ENCODE measurements at regions not wholly inside any gene's neighbourhood (a gene's known extent, or its start where the extent isn't known, plus 50 kb on each side); places are given as distances from the start of the nearest gene placed in this dataset.

DNA sequence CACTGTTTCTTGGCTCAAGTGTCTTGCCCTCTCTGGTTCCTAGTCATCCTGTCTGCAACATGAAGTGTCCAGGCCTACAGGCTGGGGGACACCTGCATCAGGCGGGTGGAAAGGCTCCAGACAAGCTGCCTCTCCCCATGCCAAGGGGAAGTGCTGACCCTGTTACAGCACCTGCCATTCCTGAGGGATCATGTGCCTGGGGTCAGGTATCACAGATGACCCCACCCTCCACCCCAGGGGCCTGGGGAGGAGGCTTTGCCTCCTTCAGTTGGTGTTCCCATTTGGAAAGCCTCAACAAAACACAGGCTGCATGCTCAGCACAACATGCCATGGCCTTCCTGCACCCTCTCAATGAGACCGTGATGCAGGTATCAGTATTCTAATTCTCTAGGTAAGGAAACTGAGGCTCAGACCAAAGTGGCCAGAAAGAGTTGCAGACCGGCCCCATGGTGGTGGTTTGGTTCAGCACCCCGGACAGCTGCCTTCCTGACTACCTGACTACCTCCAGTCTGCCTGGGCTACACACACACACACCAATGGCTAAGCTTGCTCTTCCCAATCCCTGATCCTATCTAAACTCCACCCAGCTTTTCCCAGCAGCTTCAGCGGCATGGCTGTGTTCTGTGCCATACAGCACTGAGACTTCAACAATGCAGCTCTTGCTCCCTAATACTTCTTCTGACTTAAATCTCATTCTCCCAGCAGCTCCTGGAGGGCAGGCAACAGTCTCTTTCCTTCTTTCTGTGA lies 69.7 kb upstream of the LINGO1 start:
- H3K9me3 ChIP-seq (ENCODE audit: control insufficient read depth, insufficient read depth, low read depth, low read length) = no peaks in the 10 kb centered on the region
- no TSS peak for BruUV-seq (replicated peaks)
- in situ Hi-C loops (cut with HindIII; ENCODE audit: low pct_unique_long_range_greater_than_20kb, low sequenced_read_pairs) (no loop called here), intact Hi-C loops (cut with micrococcal nuclease; ENCODE audit: unreplicated experiment) (no loop called here)
- no peaks in the 10 kb centered on the region for H3K27me3 ChIP-seq (ENCODE audit: control insufficient read depth, insufficient read depth, low read length)
- no peaks in the 10 kb centered on the region for H3K4me1 ChIP-seq (ENCODE audit: control insufficient read depth, insufficient read depth, low read length)
- ATAC-seq (peak; percentile 45; the same call in 1 of the 2 replicates), DNase-seq (ENCODE audit: low read depth, low spot score) (no peak)
- H3K36me3 ChIP-seq (ENCODE audit: control insufficient read depth, insufficient read depth, low read length) = no peaks in the 10 kb centered on the region
- ChIA-PET CTCF (interaction anchor here (0.5 kb wide), 1 partner anchor 43 kb away, joined by 14 read pairs; no protein-coding TSS in a partner anchor), POLR2A (no interaction called here)
- no peak overlapping the region for H3K27ac ChIP-seq (ENCODE audit: low read length)
- H3K4me3 ChIP-seq (ENCODE audit: low read depth in 2 of 2, low read length in 2 of 2) = no peak overlapping the region
- TF ChIP-seq, protein P1, sequence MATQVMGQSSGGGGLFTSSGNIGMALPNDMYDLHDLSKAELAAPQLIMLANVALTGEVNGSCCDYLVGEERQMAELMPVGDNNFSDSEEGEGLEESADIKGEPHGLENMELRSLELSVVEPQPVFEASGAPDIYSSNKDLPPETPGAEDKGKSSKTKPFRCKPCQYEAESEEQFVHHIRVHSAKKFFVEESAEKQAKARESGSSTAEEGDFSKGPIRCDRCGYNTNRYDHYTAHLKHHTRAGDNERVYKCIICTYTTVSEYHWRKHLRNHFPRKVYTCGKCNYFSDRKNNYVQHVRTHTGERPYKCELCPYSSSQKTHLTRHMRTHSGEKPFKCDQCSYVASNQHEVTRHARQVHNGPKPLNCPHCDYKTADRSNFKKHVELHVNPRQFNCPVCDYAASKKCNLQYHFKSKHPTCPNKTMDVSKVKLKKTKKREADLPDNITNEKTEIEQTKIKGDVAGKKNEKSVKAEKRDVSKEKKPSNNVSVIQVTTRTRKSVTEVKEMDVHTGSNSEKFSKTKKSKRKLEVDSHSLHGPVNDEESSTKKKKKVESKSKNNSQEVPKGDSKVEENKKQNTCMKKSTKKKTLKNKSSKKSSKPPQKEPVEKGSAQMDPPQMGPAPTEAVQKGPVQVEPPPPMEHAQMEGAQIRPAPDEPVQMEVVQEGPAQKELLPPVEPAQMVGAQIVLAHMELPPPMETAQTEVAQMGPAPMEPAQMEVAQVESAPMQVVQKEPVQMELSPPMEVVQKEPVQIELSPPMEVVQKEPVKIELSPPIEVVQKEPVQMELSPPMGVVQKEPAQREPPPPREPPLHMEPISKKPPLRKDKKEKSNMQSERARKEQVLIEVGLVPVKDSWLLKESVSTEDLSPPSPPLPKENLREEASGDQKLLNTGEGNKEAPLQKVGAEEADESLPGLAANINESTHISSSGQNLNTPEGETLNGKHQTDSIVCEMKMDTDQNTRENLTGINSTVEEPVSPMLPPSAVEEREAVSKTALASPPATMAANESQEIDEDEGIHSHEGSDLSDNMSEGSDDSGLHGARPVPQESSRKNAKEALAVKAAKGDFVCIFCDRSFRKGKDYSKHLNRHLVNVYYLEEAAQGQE (IDR thresholded peaks at IDR 0.05; ENCODE audit: insufficient read depth in 1 of 2, low read depth in 2 of 2, low read length in 1 of 2) = peak; percentile 93 to 95
- no peak for TF ChIP-seq POLR2AphosphoS5 (IDR thresholded peaks at IDR 0.05; ENCODE audit: low read depth, low read length)

DNA sequence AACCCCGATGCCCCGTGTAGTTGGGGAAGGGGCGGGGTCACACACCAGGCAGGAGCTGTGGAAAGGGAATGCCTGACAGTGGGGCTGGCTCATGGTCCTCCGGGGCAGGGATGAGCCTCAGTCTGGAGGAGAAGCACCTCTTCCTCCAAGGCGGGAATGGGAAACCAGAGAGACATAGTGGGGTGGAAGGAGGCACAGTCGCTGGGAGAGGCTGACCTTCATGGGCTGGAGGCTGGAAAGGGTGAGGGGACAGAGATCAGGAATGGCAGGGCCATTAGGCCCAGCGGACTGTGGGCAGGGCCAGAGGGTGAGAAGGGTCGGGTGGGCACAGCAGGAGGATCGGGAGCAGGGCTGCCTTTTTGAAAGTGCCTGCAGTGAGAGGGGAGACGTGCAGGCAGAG lies 65.8 kb upstream of the LINGO1 start:
- TF ChIP-seq SIN3A (IDR thresholded peaks at IDR 0.05; ENCODE audit: borderline replicate concordance, insufficient read depth, low read depth, low read length) (no peak), POLR2AphosphoS5 (IDR thresholded peaks at IDR 0.05; ENCODE audit: low read depth, low read length) (no peak), TCF7L2 (IDR thresholded peaks at IDR 0.05; ENCODE audit: low read depth, low read length) (no peak)
- TF ChIP-seq, protein P1 (IDR thresholded peaks at IDR 0.05; ENCODE audit: insufficient read depth in 1 of 2, low read depth in 2 of 2, low read length in 1 of 2) = no peak
- TF ChIP-seq, protein P2, sequence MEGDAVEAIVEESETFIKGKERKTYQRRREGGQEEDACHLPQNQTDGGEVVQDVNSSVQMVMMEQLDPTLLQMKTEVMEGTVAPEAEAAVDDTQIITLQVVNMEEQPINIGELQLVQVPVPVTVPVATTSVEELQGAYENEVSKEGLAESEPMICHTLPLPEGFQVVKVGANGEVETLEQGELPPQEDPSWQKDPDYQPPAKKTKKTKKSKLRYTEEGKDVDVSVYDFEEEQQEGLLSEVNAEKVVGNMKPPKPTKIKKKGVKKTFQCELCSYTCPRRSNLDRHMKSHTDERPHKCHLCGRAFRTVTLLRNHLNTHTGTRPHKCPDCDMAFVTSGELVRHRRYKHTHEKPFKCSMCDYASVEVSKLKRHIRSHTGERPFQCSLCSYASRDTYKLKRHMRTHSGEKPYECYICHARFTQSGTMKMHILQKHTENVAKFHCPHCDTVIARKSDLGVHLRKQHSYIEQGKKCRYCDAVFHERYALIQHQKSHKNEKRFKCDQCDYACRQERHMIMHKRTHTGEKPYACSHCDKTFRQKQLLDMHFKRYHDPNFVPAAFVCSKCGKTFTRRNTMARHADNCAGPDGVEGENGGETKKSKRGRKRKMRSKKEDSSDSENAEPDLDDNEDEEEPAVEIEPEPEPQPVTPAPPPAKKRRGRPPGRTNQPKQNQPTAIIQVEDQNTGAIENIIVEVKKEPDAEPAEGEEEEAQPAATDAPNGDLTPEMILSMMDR (IDR thresholded peaks at IDR 0.05) = no peak
- in situ Hi-C loops (cut with HindIII; ENCODE audit: low pct_unique_long_range_greater_than_20kb, low sequenced_read_pairs) = no loop called here
- Histone ChIP-seq H3K4me3 (ENCODE audit: low read depth in 2 of 2, low read length in 2 of 2) (no peak overlapping the region), H3K4me1 (ENCODE audit: control insufficient read depth, insufficient read depth, low read length) (no peaks in the 10 kb centered on the region), H3K36me3 (ENCODE audit: control insufficient read depth, insufficient read depth, low read length) (no peaks in the 10 kb centered on the region), H3K27me3 (ENCODE audit: control insufficient read depth, insufficient read depth, low read length) (no peaks in the 10 kb centered on the region), H3K9me3 (ENCODE audit: control insufficient read depth, insufficient read depth, low read depth, low read length) (no peaks in the 10 kb centered on the region), H3K27ac (ENCODE audit: low read length) (no peak overlapping the region)
- CTCF ChIA-PET = no interaction called here
- ATAC-seq (no peak), DNase-seq (ENCODE audit: low read depth, low spot score) (no peak)
- BruUV-seq (replicated peaks) = no TSS peak
- POLR2A ChIA-PET = no interaction called here
- intact Hi-C loops (cut with micrococcal nuclease; ENCODE audit: unreplicated experiment) = no loop called here

All from Panc1 (cell line).